GM12873 (cell line): ENCODE measurements at regions not wholly inside any gene's neighbourhood (a gene's known extent, or its start where the extent isn't known, plus 50 kb on each side); places are given as distances from the start of the nearest gene placed in this dataset.

Experiments used
- CTCF ChIP-seq: IDR thresholded peaks from 2 replicates; pipeline ENCODE4 v1.5.1; 2012; ENCODE audit warnings: low read depth, mild to moderate bottlenecking, moderate library complexity, low read length, control low read depth; ENCODE audit not compliant: insufficient read depth; ENCODE audit errors: missing control alignments

DNA sequence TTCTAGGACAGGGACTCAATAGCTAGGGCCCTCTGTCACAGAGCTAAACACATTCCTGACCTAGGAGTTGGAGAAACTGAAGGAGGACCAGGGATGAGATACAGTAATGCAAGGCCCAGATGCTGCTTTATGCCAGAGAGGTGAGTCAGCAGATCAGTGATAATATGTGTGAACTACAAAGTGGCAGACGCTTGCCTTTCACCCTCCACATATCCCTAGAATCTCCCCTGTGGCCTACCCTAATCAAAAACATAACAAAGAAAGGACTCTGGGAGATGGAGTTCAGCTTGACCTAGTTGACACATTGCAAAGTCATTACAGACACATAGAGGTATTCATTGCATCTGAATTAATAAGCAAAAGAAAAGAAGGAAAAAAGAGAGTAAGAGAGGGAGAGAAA, 417.6 kb upstream of the DYNLRB2 start:
- no peak for TF ChIP-seq CTCF

DNA sequence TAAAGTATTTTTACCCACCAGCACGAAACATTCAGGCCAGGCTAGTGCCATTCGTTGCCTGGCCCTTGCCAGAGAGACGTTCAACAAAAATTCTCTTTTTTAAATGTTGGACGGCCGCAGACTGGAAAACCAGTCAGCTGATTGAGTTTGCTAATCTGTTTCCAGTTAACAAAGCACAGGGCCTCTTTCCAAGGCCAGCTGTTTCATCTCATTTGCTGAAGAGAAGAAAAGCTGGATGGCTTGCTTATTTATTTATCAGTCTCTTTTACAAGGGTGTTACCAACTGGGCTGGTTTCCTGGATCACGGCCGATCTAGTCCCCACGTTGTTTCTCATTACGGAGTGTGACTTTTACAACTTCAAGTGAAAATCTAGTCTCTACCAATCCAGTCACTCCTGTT, 418.7 kb upstream of the DYNLRB2 start:
- no peak for TF ChIP-seq CTCF

DNA sequence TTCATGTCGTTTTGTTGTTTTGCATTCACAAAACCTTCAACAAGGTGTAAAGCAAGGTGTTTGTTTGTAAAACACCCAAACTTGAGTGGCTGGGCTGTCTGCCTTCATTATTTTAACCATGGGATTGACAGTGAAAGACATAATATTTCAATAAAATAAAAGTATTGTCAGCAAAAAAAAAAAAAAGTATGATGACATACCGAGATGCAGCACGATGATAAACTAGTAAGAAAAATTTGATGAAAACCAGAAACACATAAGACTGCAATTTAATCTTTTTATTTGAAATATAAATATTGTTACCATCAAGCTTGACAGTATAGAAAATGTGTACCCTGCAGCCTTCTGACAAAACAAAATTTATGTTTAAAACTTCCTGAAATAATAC, 419.3 kb upstream of the DYNLRB2 start:
- no peak for TF ChIP-seq CTCF

DNA sequence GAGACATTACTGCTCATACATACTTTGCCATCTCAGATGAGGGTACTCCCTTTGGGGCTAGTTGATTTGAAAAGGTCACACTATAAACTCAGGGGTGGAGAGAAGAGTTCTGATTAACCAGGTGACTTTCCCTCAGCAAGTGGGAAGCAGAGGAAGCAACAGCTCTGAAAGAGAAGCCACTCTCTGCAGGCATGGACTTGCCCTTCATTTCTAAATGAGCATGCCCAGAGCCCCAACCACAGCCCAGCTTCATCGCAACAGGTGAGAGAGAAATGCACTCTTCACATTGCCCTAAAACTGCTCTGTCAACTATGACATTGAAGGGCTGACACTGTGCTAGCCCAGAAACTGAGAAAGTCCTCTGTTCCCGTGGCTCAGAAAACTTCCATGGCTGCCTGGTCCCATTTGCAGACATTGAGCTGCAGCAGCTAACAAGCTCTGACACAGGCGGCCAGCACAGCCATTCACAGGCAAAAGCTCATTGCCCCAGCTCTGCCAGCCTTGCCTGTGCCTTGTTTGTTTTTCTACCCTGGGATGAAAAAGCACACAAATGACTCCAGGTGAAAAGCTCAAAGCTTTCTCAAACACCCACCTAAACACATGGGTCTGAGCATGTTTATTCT, 419.8 kb upstream of the DYNLRB2 start:
- no peak for TF ChIP-seq CTCF

GRCh38 chr16:80117556-80118130, 423.1 kb upstream of the DYNLRB2 start:
- TF ChIP-seq CTCF: no peak

- TF ChIP-seq CTCF: no peak
Measured at GRCh38 chr16:80116711-80117110, 424.1 kb upstream of the DYNLRB2 start.

- no peak for TF ChIP-seq CTCF
Measured at GRCh38 chr16:80114699-80115098, 426.1 kb upstream of the DYNLRB2 start.
